ENCODE measurements at regions not wholly inside any gene's neighbourhood (a gene's known extent, or its start where the extent isn't known, plus 50 kb on each side); places are given as distances from the start of the nearest gene placed in this dataset.

DNA sequence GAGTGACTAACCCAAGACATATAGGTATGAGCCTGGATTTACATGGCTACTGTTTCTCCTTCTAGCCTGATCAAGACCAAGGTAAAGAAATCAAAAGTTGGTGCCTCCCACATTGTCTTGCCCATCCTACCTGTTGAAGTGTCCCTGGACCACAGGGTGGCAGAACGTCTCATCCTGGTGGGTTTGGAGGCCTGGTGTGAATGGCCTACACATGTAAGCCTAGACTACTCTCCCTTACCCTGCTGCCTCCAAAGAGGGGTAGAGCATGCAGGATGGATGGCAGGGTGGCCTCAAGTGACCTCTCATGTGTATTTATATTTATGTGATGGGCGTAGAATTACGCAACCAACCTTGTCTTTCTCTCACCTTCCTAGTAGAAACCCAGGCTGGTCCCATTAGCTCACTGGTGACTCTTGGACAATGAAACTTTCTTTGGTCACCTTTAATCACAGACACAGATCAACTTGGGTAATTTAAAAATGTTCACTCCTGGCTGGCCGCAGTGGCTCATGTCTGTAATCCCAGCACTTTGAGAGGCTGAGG is 73.3 kb upstream of the SOD3 start:
- DNase-seq = no peak
- Histone ChIP-seq H3K36me3 (no peaks in the 10 kb centered on the region), H3K27ac (no peak overlapping the region), H3K9ac (ENCODE audit: low read depth in 2 of 2, low read length in 2 of 2) (no peak overlapping the region), H3K4me3 (no peak overlapping the region), H3K27me3 (no peaks in the 10 kb centered on the region), H3K4me1 (no peaks in the 10 kb centered on the region), H3K9me3 (no peaks in the 10 kb centered on the region)
- intact Hi-C loops (cut with DNase I) = no loop called here
- TF ChIP-seq, protein P1, sequence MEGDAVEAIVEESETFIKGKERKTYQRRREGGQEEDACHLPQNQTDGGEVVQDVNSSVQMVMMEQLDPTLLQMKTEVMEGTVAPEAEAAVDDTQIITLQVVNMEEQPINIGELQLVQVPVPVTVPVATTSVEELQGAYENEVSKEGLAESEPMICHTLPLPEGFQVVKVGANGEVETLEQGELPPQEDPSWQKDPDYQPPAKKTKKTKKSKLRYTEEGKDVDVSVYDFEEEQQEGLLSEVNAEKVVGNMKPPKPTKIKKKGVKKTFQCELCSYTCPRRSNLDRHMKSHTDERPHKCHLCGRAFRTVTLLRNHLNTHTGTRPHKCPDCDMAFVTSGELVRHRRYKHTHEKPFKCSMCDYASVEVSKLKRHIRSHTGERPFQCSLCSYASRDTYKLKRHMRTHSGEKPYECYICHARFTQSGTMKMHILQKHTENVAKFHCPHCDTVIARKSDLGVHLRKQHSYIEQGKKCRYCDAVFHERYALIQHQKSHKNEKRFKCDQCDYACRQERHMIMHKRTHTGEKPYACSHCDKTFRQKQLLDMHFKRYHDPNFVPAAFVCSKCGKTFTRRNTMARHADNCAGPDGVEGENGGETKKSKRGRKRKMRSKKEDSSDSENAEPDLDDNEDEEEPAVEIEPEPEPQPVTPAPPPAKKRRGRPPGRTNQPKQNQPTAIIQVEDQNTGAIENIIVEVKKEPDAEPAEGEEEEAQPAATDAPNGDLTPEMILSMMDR (IDR thresholded peaks at IDR 0.05) = no peak

GRCh38 chr4:24727390-24728224 is 67.8 kb upstream of the SOD3 start:
- Histone ChIP-seq H3K27me3 (no peaks in the 10 kb centered on the region), H3K9ac (ENCODE audit: low read depth in 2 of 2, low read length in 2 of 2) (no peak overlapping the region), H3K4me1 (no peaks in the 10 kb centered on the region), H3K36me3 (no peaks in the 10 kb centered on the region), H3K9me3 (no peaks in the 10 kb centered on the region), H3K4me3 (no peak overlapping the region), H3K27ac (no peak overlapping the region)
- intact Hi-C loops (cut with DNase I) = no loop called here
- TF ChIP-seq, protein P1 (IDR thresholded peaks at IDR 0.05) = no peak
- no peak for DNase-seq

DNA sequence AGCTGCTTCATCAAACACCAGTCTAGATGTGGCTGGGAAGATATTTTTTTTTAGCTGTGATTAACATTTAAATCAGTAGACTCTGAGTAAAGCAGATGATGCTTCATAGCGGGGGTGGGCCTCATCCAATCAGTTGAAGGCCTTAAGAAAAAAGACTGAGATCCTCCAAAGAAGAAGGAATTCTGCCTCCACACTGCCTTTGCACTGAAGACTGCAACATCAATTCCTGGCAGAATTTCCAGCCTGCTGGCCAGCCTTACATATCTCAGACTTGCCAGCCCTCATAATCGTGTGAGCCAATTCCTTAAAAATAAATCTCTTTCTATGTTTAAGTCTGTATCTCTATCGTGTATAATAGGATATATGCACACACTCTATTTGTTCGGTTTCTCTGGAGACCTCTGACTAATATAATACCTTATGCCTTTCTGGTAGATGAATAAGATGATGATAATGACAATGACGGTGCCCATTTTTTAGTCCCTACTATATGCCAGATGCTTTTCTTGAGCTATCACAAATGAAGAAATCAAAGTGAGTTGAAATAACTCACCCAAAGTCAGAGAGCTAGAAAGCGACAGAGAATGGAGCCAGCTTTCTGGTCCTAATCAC is 66.1 kb upstream of the SOD3 start:
- no peaks in the 10 kb centered on the region for H3K9me3 ChIP-seq
- no peak overlapping the region for H3K4me3 ChIP-seq
- no peak overlapping the region for H3K27ac ChIP-seq
- intact Hi-C loops (cut with DNase I) = no loop called here
- no peaks in the 10 kb centered on the region for H3K27me3 ChIP-seq
- TF ChIP-seq, protein P1 (IDR thresholded peaks at IDR 0.05) = no peak
- H3K4me1 ChIP-seq = no peaks in the 10 kb centered on the region
- H3K36me3 ChIP-seq = no peaks in the 10 kb centered on the region
- no peak overlapping the region for H3K9ac ChIP-seq (ENCODE audit: low read depth in 2 of 2, low read length in 2 of 2)
- DNase-seq = no peak

DNA sequence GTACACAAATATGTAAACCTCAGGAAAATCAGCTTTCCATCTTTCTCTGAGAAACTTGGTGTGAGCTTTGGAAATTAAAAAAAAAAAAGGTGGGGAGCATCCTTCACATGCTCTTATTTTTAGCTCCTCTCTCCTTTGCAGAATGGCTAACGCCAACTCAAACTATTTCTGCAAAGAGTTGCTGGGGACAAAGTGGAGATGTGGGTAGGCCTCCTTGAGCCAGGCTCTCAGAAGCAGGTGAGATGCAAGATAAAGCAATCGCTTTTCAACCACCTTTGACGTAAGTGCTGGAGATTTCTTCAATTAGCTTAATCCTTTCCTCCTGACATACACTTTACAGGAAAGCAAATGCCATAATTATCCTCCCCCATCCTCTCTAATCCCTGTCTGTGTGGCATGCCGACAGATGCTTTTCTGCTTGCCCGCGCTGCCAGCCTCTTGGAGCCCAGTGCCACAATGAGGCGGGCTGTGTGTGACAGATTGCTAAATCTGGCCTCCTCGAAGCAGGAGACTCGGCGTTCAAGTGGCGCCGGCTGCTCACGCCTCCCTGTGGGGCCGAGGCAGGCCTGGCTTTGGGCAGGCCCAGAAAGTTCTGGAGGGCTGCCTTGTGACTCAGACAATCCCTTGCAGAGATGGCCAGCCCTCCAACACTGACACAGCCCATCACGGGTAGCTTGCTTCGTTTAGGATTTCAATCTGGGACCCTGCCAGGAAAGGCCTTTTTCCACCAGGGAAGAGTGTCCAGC is 64.9 kb upstream of the SOD3 start:
- TF ChIP-seq, protein P1 (IDR thresholded peaks at IDR 0.05) = no peak
- Histone ChIP-seq H3K4me1 (no peaks in the 10 kb centered on the region), H3K4me3 (no peak overlapping the region), H3K9ac (ENCODE audit: low read depth in 2 of 2, low read length in 2 of 2) (no peak overlapping the region), H3K27ac (no peak overlapping the region), H3K36me3 (no peaks in the 10 kb centered on the region), H3K9me3 (no peaks in the 10 kb centered on the region), H3K27me3 (no peaks in the 10 kb centered on the region)
- intact Hi-C loops (cut with DNase I) = no loop called here
- DNase-seq = peak; percentile 55

GRCh38 chr4:24731448-24731847 is 63.9 kb upstream of the SOD3 start:
- Histone ChIP-seq H3K4me1 (no peaks in the 10 kb centered on the region), H3K36me3 (no peaks in the 10 kb centered on the region)
- no peak for DNase-seq

More at GRCh38 chr4:24731448-24731847, 63.9 kb upstream of the SOD3 start:
- Histone ChIP-seq H3K4me3 (no peak overlapping the region), H3K27ac (no peak overlapping the region), H3K9me3 (no peaks in the 10 kb centered on the region), H3K27me3 (no peaks in the 10 kb centered on the region), H3K9ac (ENCODE audit: low read depth in 2 of 2, low read length in 2 of 2) (no peak overlapping the region)
- intact Hi-C loops (cut with DNase I) = no loop called here
- TF ChIP-seq, protein P1 (IDR thresholded peaks at IDR 0.05) = no peak

All from colonic mucosa (tissue), 4 donors.